ENCODE measurements at regions not wholly inside any gene's neighbourhood (a gene's known extent, or its start where the extent isn't known, plus 50 kb on each side); places are given as distances from the start of the nearest gene placed in this dataset.

- no peak overlapping the region for H3K27ac ChIP-seq (ENCODE audit: low read depth, low read length)
- H3K9ac ChIP-seq (ENCODE audit: extremely low read depth, low read length, poor library complexity, severe bottlenecking): no peak overlapping the region
- DNase-seq: no peak
- H3K4me3 Mint-ChIP-seq: no peak overlapping the region
- H3K27me3 ChIP-seq (ENCODE audit: control insufficient read depth, insufficient read depth, low read length, poor library complexity, severe bottlenecking): no peaks in the 10 kb centered on the region
- H3K27me3 Mint-ChIP-seq (ENCODE audit: insufficient read depth): no peaks in the 10 kb centered on the region
- H3K4me3 ChIP-seq (ENCODE audit: low read length): no peak overlapping the region
- H3K27ac Mint-ChIP-seq: no peak overlapping the region
- H3K9me3 Mint-ChIP-seq: no peaks in the 10 kb centered on the region
- H3K9me3 ChIP-seq (ENCODE audit: control insufficient read depth, low read length): no peaks in the 10 kb centered on the region
- WGBS, 2 experiments (ENCODE audit: insufficient coverage in 1 of 2, insufficient read length in 1 of 2): 87 to 95% methylated on average over 3 of the region's 3 CpGs
- TF ChIP-seq CTCF (conservative IDR thresholded peaks at IDR 0.05): no peak
- H3K4me1 ChIP-seq (ENCODE audit: control insufficient read depth, insufficient read depth, low read length): no peaks in the 10 kb centered on the region
- H3K36me3 Mint-ChIP-seq (ENCODE audit: low read depth): no peaks in the 10 kb centered on the region
- H3K36me3 ChIP-seq (ENCODE audit: control insufficient read depth, insufficient read depth, low read length): no peaks in the 10 kb centered on the region
- peaks cover 1% of the 10 kb centered on the region for H3K4me1 Mint-ChIP-seq
These were observed 289.6 kb downstream of the ETS1 start for GRCh38 chr11:128297805-128298204.

- H3K27ac ChIP-seq (ENCODE audit: low read depth, low read length): no peak overlapping the region
- H3K9me3 ChIP-seq (ENCODE audit: control insufficient read depth, low read length): no peaks in the 10 kb centered on the region
- H3K9ac ChIP-seq (ENCODE audit: extremely low read depth, low read length, poor library complexity, severe bottlenecking): no peak overlapping the region
- no peaks in the 10 kb centered on the region for H3K36me3 Mint-ChIP-seq (ENCODE audit: low read depth)
- no peak for DNase-seq
- H3K4me1 Mint-ChIP-seq: peaks cover 1% of the 10 kb centered on the region
- no peak overlapping the region for H3K4me3 ChIP-seq (ENCODE audit: low read length)
- no peaks in the 10 kb centered on the region for H3K36me3 ChIP-seq (ENCODE audit: control insufficient read depth, insufficient read depth, low read length)
- H3K27me3 ChIP-seq (ENCODE audit: control insufficient read depth, insufficient read depth, low read length, poor library complexity, severe bottlenecking): no peaks in the 10 kb centered on the region
- H3K9me3 Mint-ChIP-seq: no peaks in the 10 kb centered on the region
- no peaks in the 10 kb centered on the region for H3K4me1 ChIP-seq (ENCODE audit: control insufficient read depth, insufficient read depth, low read length)
- H3K27me3 Mint-ChIP-seq (ENCODE audit: insufficient read depth): no peaks in the 10 kb centered on the region
- 95 to 100% methylated on average over 1 to 3 of the region's 4 CpGs for WGBS, 2 experiments (ENCODE audit: insufficient coverage in 1 of 2, insufficient read length in 1 of 2)
- no peak overlapping the region for H3K4me3 Mint-ChIP-seq
- no peak for TF ChIP-seq CTCF (conservative IDR thresholded peaks at IDR 0.05)
- H3K27ac Mint-ChIP-seq: no peak overlapping the region
These were observed 290.2 kb downstream of the ETS1 start for GRCh38 chr11:128297091-128297651.

GRCh38 chr11:128294671-128295050 is 292.7 kb downstream of the ETS1 start:
- peaks cover 1% of the 10 kb centered on the region for H3K4me1 Mint-ChIP-seq
- Histone ChIP-seq H3K9me3 (ENCODE audit: control insufficient read depth, low read length) (no peaks in the 10 kb centered on the region), H3K4me3 (ENCODE audit: low read length) (no peak overlapping the region), H3K4me1 (ENCODE audit: control insufficient read depth, insufficient read depth, low read length) (no peaks in the 10 kb centered on the region), H3K36me3 (ENCODE audit: control insufficient read depth, insufficient read depth, low read length) (no peaks in the 10 kb centered on the region), H3K27ac (ENCODE audit: low read depth, low read length) (no peak overlapping the region), H3K9ac (ENCODE audit: extremely low read depth, low read length, poor library complexity, severe bottlenecking) (no peak overlapping the region), H3K27me3 (ENCODE audit: control insufficient read depth, insufficient read depth, low read length, poor library complexity, severe bottlenecking) (no peaks in the 10 kb centered on the region)
- H3K27ac Mint-ChIP-seq: no peak overlapping the region
- WGBS, 2 experiments (ENCODE audit: insufficient coverage in 1 of 2, insufficient read length in 1 of 2): 88 to 100% methylated on average over 1 of the region's 1 CpG
- no peak for DNase-seq
- no peak overlapping the region for H3K4me3 Mint-ChIP-seq
- no peaks in the 10 kb centered on the region for H3K9me3 Mint-ChIP-seq
- H3K36me3 Mint-ChIP-seq (ENCODE audit: low read depth): no peaks in the 10 kb centered on the region
- no peak for TF ChIP-seq CTCF (conservative IDR thresholded peaks at IDR 0.05)
- H3K27me3 Mint-ChIP-seq (ENCODE audit: insufficient read depth): no peaks in the 10 kb centered on the region
